ENCODE measurements at regions not wholly inside any gene's neighbourhood (a gene's known extent, or its start where the extent isn't known, plus 50 kb on each side); places are given as distances from the start of the nearest gene placed in this dataset.

DNA sequence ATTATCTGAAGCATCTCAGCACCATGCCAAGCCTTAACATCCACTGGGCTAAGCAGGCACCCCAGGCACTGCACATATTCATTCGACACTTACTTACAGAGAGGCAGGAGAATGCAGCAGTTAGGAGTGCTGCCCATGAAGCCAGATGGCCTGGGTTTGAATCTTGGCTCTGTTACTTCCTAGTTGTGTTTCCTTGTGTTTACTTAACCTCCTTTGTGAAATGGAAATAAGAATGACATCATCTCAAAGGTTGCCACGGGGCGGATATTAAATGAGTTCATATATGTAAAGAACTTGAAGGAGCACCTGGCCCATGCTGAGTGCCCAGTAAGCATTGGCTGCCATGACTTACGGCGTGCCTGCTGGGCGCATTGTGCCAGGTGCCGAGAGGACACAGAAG lies 565.2 kb downstream of the CDK5RAP2 start:
- DNase-seq: no peak
- in situ Hi-C loops (cut with HindIII; ENCODE audit: low pct_ligation_motif_present, low sequenced_read_pairs): no loop called here
- TF ChIP-seq, protein P1, sequence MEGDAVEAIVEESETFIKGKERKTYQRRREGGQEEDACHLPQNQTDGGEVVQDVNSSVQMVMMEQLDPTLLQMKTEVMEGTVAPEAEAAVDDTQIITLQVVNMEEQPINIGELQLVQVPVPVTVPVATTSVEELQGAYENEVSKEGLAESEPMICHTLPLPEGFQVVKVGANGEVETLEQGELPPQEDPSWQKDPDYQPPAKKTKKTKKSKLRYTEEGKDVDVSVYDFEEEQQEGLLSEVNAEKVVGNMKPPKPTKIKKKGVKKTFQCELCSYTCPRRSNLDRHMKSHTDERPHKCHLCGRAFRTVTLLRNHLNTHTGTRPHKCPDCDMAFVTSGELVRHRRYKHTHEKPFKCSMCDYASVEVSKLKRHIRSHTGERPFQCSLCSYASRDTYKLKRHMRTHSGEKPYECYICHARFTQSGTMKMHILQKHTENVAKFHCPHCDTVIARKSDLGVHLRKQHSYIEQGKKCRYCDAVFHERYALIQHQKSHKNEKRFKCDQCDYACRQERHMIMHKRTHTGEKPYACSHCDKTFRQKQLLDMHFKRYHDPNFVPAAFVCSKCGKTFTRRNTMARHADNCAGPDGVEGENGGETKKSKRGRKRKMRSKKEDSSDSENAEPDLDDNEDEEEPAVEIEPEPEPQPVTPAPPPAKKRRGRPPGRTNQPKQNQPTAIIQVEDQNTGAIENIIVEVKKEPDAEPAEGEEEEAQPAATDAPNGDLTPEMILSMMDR (IDR thresholded peaks at IDR 0.05; ENCODE audit: low read depth, low read length, missing control alignments): no peak
- Histone ChIP-seq H3K27me3 (replicated peaks) (no peaks in the 10 kb centered on the region), H3K36me3 (replicated peaks) (no peaks in the 10 kb centered on the region), H3K4me3 (ENCODE audit: low read depth, low read length) (no peak overlapping the region), H3K27ac (no peak overlapping the region)

DNA sequence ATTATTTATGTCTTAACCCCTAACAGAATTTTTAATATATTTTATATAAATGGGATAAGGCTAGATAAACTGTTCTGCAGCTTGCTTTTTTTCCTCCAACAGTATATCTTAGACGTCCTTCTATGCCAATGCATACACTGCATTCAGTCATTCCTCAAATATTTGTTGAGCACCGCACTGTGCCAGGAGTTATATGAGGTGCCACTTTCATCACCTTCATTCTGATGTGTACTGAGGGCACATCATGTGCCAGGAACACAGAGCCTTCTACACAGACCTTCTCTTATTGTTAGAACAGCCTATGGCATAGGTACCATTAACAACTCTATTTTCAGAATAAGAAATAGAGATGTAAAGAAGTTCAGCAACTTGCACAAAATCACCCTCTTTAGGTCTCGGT lies 570.1 kb downstream of the CDK5RAP2 start:
- DNase-seq: no peak
- H3K4me3 ChIP-seq (ENCODE audit: low read depth, low read length): no peak overlapping the region
- H3K27ac ChIP-seq: no peak overlapping the region
- TF ChIP-seq, protein P1 (IDR thresholded peaks at IDR 0.05; ENCODE audit: low read depth, low read length, missing control alignments): no peak
- no peaks in the 10 kb centered on the region for H3K27me3 ChIP-seq (replicated peaks)
- H3K36me3 ChIP-seq (replicated peaks): no peaks in the 10 kb centered on the region
- in situ Hi-C loops (cut with HindIII; ENCODE audit: low pct_ligation_motif_present, low sequenced_read_pairs): no loop called here

DNA sequence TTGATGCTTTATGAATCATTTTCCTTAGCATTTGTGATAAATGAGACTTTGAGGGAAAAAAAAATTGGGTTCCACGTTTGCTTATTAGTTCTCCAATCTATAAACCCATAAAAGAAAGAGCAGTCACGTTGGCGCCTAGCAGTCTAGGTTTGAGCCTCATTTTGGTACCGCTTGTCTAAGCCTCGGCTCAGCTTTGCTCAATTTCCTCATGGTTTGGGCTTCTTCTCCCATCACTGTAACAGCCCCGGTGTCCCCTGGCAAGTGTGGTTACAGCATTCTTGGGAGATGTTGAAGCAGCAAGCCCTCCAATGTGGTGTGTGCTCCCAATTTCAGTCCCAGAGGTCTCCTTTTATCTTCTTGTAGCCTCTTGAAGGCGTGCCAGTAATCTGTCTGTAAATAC lies 578.4 kb downstream of the CDK5RAP2 start:
- in situ Hi-C loops (cut with HindIII; ENCODE audit: low pct_ligation_motif_present, low sequenced_read_pairs): no loop called here
- DNase-seq: no peak
- no peak overlapping the region for H3K4me3 ChIP-seq (ENCODE audit: low read depth, low read length)
- H3K36me3 ChIP-seq (replicated peaks): no peaks in the 10 kb centered on the region
- H3K27me3 ChIP-seq (replicated peaks): no peaks in the 10 kb centered on the region
- TF ChIP-seq, protein P1 (IDR thresholded peaks at IDR 0.05; ENCODE audit: low read depth, low read length, missing control alignments): no peak
- no peak overlapping the region for H3K27ac ChIP-seq

DNA sequence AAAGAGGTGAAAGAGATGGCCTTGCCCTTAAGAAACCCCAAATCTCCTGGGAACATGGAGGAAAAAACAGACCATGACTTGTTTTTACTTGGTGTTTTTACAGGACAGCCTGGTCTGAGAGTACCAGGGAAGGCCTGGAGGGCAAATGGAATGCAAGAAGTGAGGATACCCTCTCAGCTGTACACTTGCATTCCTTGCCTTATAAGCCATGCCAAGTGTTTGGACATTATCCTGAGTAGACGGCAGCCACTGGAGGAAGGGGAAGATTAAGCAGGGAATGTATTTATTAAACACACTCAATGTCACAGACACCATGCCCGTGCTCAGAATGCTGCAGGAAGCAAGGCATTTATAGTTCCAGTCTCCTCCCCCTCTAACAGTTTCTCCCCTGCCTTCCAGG lies 581.4 kb downstream of the CDK5RAP2 start:
- Histone ChIP-seq H3K27me3 (replicated peaks) (no peaks in the 10 kb centered on the region), H3K27ac (no peak overlapping the region), H3K4me3 (ENCODE audit: low read depth, low read length) (no peak overlapping the region), H3K36me3 (replicated peaks) (no peaks in the 10 kb centered on the region)
- TF ChIP-seq, protein P1 (IDR thresholded peaks at IDR 0.05; ENCODE audit: low read depth, low read length, missing control alignments): no peak
- DNase-seq: no peak
- in situ Hi-C loops (cut with HindIII; ENCODE audit: low pct_ligation_motif_present, low sequenced_read_pairs): no loop called here

DNA sequence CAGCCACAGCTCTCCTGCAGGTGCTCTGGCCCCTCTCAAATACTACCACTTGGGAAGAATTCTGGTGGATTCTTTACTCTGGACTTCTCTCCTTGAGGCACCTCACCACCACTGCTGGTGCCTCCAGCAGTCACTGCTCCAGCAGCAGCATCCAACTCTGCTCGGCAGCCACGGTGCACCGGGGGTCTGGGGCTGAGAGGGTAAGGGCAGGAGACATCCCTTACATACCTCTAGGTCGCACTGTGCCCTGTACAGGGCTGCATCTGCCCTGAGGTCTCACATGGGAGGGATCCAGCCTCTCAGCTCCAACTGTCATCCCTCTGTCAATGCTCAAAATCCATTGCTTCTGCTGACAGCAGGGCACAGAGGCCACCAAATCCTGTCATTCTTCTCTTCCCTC lies 588.2 kb downstream of the CDK5RAP2 start:
- TF ChIP-seq, protein P1 (IDR thresholded peaks at IDR 0.05; ENCODE audit: low read depth, low read length, missing control alignments): no peak
- DNase-seq: no peak
- no peaks in the 10 kb centered on the region for H3K36me3 ChIP-seq (replicated peaks)

DNA sequence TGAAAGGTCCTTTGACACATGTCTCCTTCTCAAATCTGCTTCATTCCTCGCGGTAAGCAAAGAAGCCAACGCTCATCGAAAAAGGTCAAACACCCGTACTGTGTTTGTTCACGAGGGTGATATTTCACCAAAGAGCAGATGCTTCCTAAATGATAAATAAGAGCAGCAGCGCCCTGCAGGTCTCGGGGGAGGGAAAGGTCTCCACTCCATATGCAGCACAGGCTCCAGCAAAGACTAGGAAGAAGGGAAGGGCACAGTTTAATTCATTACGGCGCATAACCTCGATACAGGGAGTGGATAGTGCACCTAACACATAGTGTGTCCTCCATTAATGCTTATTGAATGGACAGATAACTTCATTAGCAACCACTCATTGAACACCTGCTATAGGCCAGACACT lies 593.3 kb downstream of the CDK5RAP2 start:
- Histone ChIP-seq H3K36me3 (replicated peaks) (no peaks in the 10 kb centered on the region), H3K4me3 (ENCODE audit: low read depth, low read length) (no peak overlapping the region), H3K27ac (no peak overlapping the region), H3K27me3 (replicated peaks) (no peaks in the 10 kb centered on the region)
- in situ Hi-C loops (cut with HindIII; ENCODE audit: low pct_ligation_motif_present, low sequenced_read_pairs): no loop called here
- TF ChIP-seq, protein P1 (IDR thresholded peaks at IDR 0.05; ENCODE audit: low read depth, low read length, missing control alignments): no peak
- DNase-seq: no peak

More for the DNA sequence above, 588.2 kb downstream of the CDK5RAP2 start:
- Histone ChIP-seq H3K27ac (no peak overlapping the region), H3K4me3 (ENCODE audit: low read depth, low read length) (no peak overlapping the region), H3K27me3 (replicated peaks) (no peaks in the 10 kb centered on the region)
- in situ Hi-C loops (cut with HindIII; ENCODE audit: low pct_ligation_motif_present, low sequenced_read_pairs): no loop called here

Data from brain microvascular endothelial cell (primary cell).